ENCODE measurements at regions not wholly inside any gene's neighbourhood (a gene's known extent, or its start where the extent isn't known, plus 50 kb on each side); places are given as distances from the start of the nearest gene placed in this dataset.

DNA sequence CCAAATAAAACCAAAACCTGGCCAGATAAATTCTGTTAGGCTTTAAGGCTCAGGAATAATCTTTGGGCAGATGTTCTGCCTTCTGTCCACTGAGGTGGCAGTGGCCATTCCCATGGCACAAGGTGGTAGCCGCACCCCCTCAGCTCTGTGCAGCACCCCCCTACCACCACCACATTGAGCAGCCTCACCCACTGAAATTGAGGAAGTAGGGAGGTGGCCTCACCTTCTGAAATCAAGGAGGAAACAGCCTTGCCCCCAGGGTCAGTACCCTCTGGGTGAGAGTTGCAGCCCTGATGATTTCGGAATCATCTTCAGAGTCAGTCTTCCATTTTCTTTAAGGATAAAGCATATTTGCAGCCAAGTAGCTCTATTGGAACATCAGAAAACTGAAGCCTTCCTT is 204.8 kb upstream of the PIK3R1 start:
- intact Hi-C loops (cut with DNase I; ENCODE audit: low total_unique reads): no loop called here
- TF ChIP-seq, protein P1, sequence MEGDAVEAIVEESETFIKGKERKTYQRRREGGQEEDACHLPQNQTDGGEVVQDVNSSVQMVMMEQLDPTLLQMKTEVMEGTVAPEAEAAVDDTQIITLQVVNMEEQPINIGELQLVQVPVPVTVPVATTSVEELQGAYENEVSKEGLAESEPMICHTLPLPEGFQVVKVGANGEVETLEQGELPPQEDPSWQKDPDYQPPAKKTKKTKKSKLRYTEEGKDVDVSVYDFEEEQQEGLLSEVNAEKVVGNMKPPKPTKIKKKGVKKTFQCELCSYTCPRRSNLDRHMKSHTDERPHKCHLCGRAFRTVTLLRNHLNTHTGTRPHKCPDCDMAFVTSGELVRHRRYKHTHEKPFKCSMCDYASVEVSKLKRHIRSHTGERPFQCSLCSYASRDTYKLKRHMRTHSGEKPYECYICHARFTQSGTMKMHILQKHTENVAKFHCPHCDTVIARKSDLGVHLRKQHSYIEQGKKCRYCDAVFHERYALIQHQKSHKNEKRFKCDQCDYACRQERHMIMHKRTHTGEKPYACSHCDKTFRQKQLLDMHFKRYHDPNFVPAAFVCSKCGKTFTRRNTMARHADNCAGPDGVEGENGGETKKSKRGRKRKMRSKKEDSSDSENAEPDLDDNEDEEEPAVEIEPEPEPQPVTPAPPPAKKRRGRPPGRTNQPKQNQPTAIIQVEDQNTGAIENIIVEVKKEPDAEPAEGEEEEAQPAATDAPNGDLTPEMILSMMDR (IDR thresholded peaks at IDR 0.05): no peak
- no peak for TF ChIP-seq POLR2A (IDR thresholded peaks at IDR 0.05)
- TF ChIP-seq EP300 (IDR thresholded peaks at IDR 0.05): no peak
- TF ChIP-seq POLR2AphosphoS5 (IDR thresholded peaks at IDR 0.05): no peak
- WGBS, 5 donors: 86 to 98% (median 97%) methylated on average over 2 of the region's 2 CpGs
- Histone ChIP-seq H3K4me1 (no peaks in the 10 kb centered on the region), H3K36me3 (no peaks in the 10 kb centered on the region), H3K9me3 (no peaks in the 10 kb centered on the region), H3K27ac (no peak overlapping the region), H3K4me3 (no peak overlapping the region), H3K27me3 (no peaks in the 10 kb centered on the region)
- DNase-seq: no peak

DNA sequence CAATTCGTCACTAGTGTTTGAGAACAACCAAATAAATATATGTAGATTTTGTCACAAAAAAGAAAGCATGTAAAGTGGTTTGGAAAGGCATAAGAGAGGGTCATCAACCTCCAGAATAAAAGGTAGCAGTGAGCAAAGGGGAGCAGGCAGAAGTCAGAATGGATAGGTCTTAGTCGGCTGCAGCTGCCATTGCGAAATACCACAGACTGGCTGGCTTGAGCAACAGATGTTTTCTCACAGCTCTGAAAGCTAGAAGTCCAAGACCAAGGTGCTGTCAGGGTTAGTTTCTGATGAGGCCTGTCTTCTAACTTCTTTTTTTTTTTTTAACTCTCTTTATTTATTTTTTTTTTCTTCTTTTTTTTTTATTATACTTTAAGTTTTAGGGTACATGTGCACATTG is 208.1 kb upstream of the PIK3R1 start:
- TF ChIP-seq POLR2AphosphoS5 (IDR thresholded peaks at IDR 0.05): peak in 1 of 3 donors; percentile 15
- no peak for TF ChIP-seq POLR2A (IDR thresholded peaks at IDR 0.05)
- Histone ChIP-seq H3K4me1 (no peaks in the 10 kb centered on the region), H3K27me3 (no peaks in the 10 kb centered on the region), H3K9me3 (no peaks in the 10 kb centered on the region), H3K27ac (no peak overlapping the region), H3K36me3 (no peaks in the 10 kb centered on the region), H3K4me3 (no peak overlapping the region)
- peak in 1 of 2 donors; percentile 43 for DNase-seq
- intact Hi-C loops (cut with DNase I; ENCODE audit: low total_unique reads): no loop called here
- 56 to 86% (median 81%) methylated on average over 3 of the region's 3 CpGs for WGBS, 5 donors

DNA sequence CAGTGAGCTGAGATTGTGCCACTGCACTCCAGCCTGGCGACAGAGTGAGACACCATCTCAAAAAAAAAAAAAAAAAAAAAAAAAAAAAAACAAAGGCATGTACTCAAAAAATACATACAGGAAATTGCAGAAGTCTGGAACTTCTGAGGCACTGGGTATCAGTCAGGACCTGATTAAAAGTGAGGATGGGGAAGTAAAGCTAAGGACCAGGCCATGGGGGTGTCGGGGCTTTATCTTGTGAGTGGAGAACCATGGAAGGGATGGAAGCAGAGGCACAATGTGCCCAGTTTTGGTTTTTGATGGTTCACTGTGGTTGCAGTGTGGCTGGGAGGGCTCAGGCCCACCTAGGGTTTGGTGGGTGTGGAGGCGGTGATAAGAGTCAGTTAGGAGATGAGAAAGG is 212.7 kb upstream of the PIK3R1 start:
- no peak for TF ChIP-seq POLR2AphosphoS5 (IDR thresholded peaks at IDR 0.05)
- TF ChIP-seq, protein P1 (IDR thresholded peaks at IDR 0.05): no peak
- no peak for TF ChIP-seq EP300 (IDR thresholded peaks at IDR 0.05)
- TF ChIP-seq POLR2A (IDR thresholded peaks at IDR 0.05): no peak
- 89 to 98% (median 92%) methylated on average over 3 of the region's 3 CpGs for WGBS, 5 donors
- no peaks in the 10 kb centered on the region for H3K36me3 ChIP-seq
- no peak overlapping the region for H3K4me3 ChIP-seq
- H3K27me3 ChIP-seq: no peaks in the 10 kb centered on the region
- no peaks in the 10 kb centered on the region for H3K9me3 ChIP-seq
- DNase-seq: no peak
- no peak overlapping the region for H3K27ac ChIP-seq
- intact Hi-C loops (cut with DNase I; ENCODE audit: low total_unique reads): no loop called here
- peaks cover 0 to 12% (median 2%) of the 10 kb centered on the region in 4 donors for H3K4me1 ChIP-seq

DNA sequence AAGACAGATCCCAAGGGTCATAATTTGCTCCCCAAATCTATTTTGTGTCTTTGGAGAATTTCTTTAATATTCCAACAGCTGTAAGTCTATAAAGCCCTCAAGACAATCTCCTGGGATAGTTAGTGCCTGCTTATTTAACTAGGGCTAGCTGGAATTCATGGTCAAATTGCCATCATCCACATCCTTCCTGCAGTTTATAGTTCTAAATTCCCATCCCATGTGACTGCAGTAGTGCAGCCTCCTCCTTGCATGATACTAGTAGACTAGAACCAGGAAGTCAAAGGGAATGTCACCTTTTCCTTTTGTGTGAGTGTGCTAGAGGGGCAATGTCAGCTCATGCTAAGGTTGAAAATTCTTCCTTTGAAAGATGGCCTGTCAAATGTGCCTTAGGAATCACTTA is 214.8 kb upstream of the PIK3R1 start:
- intact Hi-C loops (cut with DNase I; ENCODE audit: low total_unique reads): no loop called here
- Histone ChIP-seq H3K27ac (no peak overlapping the region), H3K4me1 (peaks cover 0 to 18% (median 3%) of the 10 kb centered on the region in 4 donors), H3K9me3 (no peaks in the 10 kb centered on the region), H3K36me3 (no peaks in the 10 kb centered on the region), H3K27me3 (no peaks in the 10 kb centered on the region), H3K4me3 (no peak overlapping the region)
- DNase-seq: no peak
- TF ChIP-seq, protein P1 (IDR thresholded peaks at IDR 0.05): no peak
- TF ChIP-seq EP300 (IDR thresholded peaks at IDR 0.05): no peak
- no peak for TF ChIP-seq POLR2AphosphoS5 (IDR thresholded peaks at IDR 0.05)
- TF ChIP-seq POLR2A (IDR thresholded peaks at IDR 0.05): no peak

DNA sequence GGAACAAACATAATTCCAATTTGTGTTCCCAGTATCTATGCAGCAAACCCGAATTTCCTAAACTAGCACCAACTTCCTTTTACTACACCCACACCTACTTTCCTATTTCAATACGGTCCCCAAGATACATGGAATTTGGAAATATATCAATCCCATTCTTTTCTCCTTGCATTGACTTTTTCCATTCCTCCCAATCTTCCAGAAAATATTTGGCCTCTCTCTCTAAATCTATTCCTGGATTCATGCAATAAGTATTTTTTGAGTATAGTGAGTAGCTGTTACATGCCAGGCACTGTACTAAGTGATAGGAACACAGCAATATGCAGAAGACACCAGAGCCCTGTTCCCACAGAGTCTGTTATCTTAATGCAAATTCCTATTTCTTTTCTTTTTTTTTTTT is 216.2 kb upstream of the PIK3R1 start:
- Histone ChIP-seq H3K9me3 (no peaks in the 10 kb centered on the region), H3K4me1 (peaks cover 0 to 18% (median 3%) of the 10 kb centered on the region in 4 donors), H3K36me3 (no peaks in the 10 kb centered on the region), H3K4me3 (no peak overlapping the region), H3K27me3 (no peaks in the 10 kb centered on the region), H3K27ac (peak overlapping the region in 2 of 5 donors; percentile 53 to 67)
- intact Hi-C loops (cut with DNase I; ENCODE audit: low total_unique reads): no loop called here
- 76 to 92% (median 80%) methylated on average over 2 of the region's 2 CpGs for WGBS, 5 donors
- no peak for TF ChIP-seq EP300 (IDR thresholded peaks at IDR 0.05)
- no peak for TF ChIP-seq POLR2AphosphoS5 (IDR thresholded peaks at IDR 0.05)
- TF ChIP-seq POLR2A (IDR thresholded peaks at IDR 0.05): no peak
- TF ChIP-seq, protein P1 (IDR thresholded peaks at IDR 0.05): no peak
- DNase-seq: no peak

All from stomach (tissue), 8 donors.